ENCODE measurements at regions not wholly inside any gene's neighbourhood (a gene's known extent, or its start where the extent isn't known, plus 50 kb on each side); places are given as distances from the start of the nearest gene placed in this dataset.
A peak's percentile ranks its signal among the peaks of the same experiment; 100 is the strongest.

GRCh38 chr2:215876139-215876936 is 137.0 kb downstream of the MREG start (continued):
- TF ChIP-seq ZNF609 (CRISPR knock-in tag; IDR thresholded peaks at IDR 0.05; ENCODE audit: borderline replicate concordance), result peak; percentile 79; the same call in 1 of the 2 replicates
- no peak for TF ChIP-seq SP140L (CRISPR knock-in tag; IDR thresholded peaks at IDR 0.05; ENCODE audit: borderline replicate concordance)
- TF ChIP-seq REPIN1 (CRISPR knock-in tag; IDR thresholded peaks at IDR 0.05; ENCODE audit: borderline replicate concordance, low read depth), result no peak
- TF ChIP-seq ZNF275 (CRISPR knock-in tag; IDR thresholded peaks at IDR 0.05; ENCODE audit: borderline replicate concordance), result no peak
- TF ChIP-seq IRF2 (CRISPR knock-in tag; IDR thresholded peaks at IDR 0.05), result peak; percentile 26; the same call in 1 of the 2 replicates
- TF ChIP-seq TRAFD1 (CRISPR knock-in tag; IDR thresholded peaks at IDR 0.05; ENCODE audit: borderline replicate concordance), result no peak
- TF ChIP-seq SP4 (CRISPR knock-in tag; IDR thresholded peaks at IDR 0.05), result no peak
- peak; percentile 83 for TF ChIP-seq HOMEZ (CRISPR knock-in tag; IDR thresholded peaks at IDR 0.05; ENCODE audit: low read depth)
- TF ChIP-seq ZNF18 (CRISPR knock-in tag; IDR thresholded peaks at IDR 0.05; ENCODE audit: insufficient replicate concordance), result no peak
- TF ChIP-seq EEA1 (CRISPR knock-in tag; IDR thresholded peaks at IDR 0.05; ENCODE audit: borderline replicate concordance), result no peak
- TF ChIP-seq RXRB (CRISPR knock-in tag; IDR thresholded peaks at IDR 0.05; ENCODE audit: borderline replicate concordance), result peak; percentile 72
- TF ChIP-seq ZSCAN5A (CRISPR knock-in tag; IDR thresholded peaks at IDR 0.05; ENCODE audit: borderline replicate concordance), result no peak
- TF ChIP-seq CERS6 (CRISPR knock-in tag; IDR thresholded peaks at IDR 0.05), result no peak

Data from HepG2 (cell line).